ENCODE measurements at regions not wholly inside any gene's neighbourhood (a gene's known extent, or its start where the extent isn't known, plus 50 kb on each side); places are given as distances from the start of the nearest gene placed in this dataset.

GRCh38 chr9:134231330-134231745, 67.0 kb upstream of the RNU6ATAC start:
- in situ Hi-C loops (cut with HindIII; ENCODE audit: low sequenced_read_pairs), result no loop called here
- TF ChIP-seq, protein P1, sequence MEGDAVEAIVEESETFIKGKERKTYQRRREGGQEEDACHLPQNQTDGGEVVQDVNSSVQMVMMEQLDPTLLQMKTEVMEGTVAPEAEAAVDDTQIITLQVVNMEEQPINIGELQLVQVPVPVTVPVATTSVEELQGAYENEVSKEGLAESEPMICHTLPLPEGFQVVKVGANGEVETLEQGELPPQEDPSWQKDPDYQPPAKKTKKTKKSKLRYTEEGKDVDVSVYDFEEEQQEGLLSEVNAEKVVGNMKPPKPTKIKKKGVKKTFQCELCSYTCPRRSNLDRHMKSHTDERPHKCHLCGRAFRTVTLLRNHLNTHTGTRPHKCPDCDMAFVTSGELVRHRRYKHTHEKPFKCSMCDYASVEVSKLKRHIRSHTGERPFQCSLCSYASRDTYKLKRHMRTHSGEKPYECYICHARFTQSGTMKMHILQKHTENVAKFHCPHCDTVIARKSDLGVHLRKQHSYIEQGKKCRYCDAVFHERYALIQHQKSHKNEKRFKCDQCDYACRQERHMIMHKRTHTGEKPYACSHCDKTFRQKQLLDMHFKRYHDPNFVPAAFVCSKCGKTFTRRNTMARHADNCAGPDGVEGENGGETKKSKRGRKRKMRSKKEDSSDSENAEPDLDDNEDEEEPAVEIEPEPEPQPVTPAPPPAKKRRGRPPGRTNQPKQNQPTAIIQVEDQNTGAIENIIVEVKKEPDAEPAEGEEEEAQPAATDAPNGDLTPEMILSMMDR (IDR thresholded peaks at IDR 0.05; ENCODE audit: low read depth, low read length), result no peak
- H3K4me3 ChIP-seq (ENCODE audit: low read depth, low read length), result no peak overlapping the region
- no peak for DNase-seq (ENCODE audit: low read depth, low spot score)

DNA sequence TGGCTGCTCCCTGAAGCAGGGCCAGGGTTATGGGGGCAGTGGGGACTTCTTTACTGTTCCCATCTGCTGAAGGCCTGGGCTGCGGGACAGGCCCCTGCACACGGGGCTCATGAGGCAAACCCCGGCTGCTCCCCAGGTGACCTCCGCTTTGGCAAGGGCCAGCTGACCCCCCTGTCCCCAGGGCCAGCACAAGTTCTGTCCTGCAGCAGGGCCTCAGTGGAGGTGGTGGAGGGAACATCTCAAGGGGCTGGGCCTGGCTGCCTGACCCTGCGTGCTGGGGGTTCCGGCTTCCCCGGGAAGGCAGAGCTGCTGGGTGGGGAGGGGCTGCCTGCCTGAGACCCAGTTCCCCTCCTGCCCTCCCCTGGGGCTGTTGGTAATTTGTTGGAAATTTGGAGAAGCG, 67.4 kb upstream of the RNU6ATAC start:
- in situ Hi-C loops (cut with HindIII; ENCODE audit: low sequenced_read_pairs), result no loop called here
- no peak for DNase-seq (ENCODE audit: low read depth, low spot score)

GRCh38 chr9:134233022-134233421, 68.7 kb upstream of the RNU6ATAC start:
- in situ Hi-C loops (cut with HindIII; ENCODE audit: low sequenced_read_pairs), result no loop called here
- no peak overlapping the region for H3K4me3 ChIP-seq (ENCODE audit: low read depth, low read length)
- no peak for DNase-seq (ENCODE audit: low read depth, low spot score)
- TF ChIP-seq, protein P1 (IDR thresholded peaks at IDR 0.05; ENCODE audit: low read depth, low read length), result no peak

More for the DNA sequence above, 67.4 kb upstream of the RNU6ATAC start:
- TF ChIP-seq, protein P1 (IDR thresholded peaks at IDR 0.05; ENCODE audit: low read depth, low read length), result no peak
- H3K4me3 ChIP-seq (ENCODE audit: low read depth, low read length), result no peak overlapping the region

- no peak for DNase-seq (ENCODE audit: low read depth, low spot score)
- in situ Hi-C loops (cut with HindIII; ENCODE audit: low sequenced_read_pairs), result no loop called here
- no peak overlapping the region for H3K4me3 ChIP-seq (ENCODE audit: low read depth, low read length)
- TF ChIP-seq, protein P1 (IDR thresholded peaks at IDR 0.05; ENCODE audit: low read depth, low read length), result no peak
Measured at GRCh38 chr9:134234001-134234660, 69.8 kb upstream of the RNU6ATAC start.

GRCh38 chr9:134234687-134235359, 70.5 kb upstream of the RNU6ATAC start:
- TF ChIP-seq, protein P1 (IDR thresholded peaks at IDR 0.05; ENCODE audit: low read depth, low read length), result no peak
- DNase-seq (ENCODE audit: low read depth, low spot score), result no peak

DNA sequence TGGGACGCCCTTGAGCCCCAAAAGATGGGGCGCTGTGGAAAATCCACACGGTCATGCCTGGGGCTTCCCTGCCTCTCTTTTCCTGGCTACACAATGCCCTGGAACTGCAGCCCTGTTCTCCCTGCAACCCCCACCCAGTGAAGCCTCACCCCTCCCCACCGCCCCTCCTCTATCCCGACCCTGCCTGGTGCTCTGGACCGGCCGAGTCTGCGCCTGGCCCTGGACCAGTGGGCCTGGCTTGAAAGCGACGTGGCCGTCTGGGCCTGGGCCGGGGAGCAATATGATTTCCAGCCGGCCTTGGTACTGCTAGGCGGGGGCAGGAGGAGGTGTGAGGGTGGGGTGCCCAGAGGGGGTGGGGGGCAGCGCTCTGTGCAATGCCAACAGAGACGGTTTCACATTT, 71.0 kb upstream of the RNU6ATAC start:
- H3K4me3 ChIP-seq (ENCODE audit: low read depth, low read length), result no peak overlapping the region
- no peak for DNase-seq (ENCODE audit: low read depth, low spot score)
- TF ChIP-seq, protein P1 (IDR thresholded peaks at IDR 0.05; ENCODE audit: low read depth, low read length), result no peak
- in situ Hi-C loops (cut with HindIII; ENCODE audit: low sequenced_read_pairs), result no loop called here

More at GRCh38 chr9:134234687-134235359, 70.5 kb upstream of the RNU6ATAC start:
- H3K4me3 ChIP-seq (ENCODE audit: low read depth, low read length), result no peak overlapping the region
- in situ Hi-C loops (cut with HindIII; ENCODE audit: low sequenced_read_pairs), result no loop called here
